ENCODE measurements at regions not wholly inside any gene's neighbourhood (a gene's known extent, or its start where the extent isn't known, plus 50 kb on each side); places are given as distances from the start of the nearest gene placed in this dataset.

GRCh38 chr4:143109376-143109775 is 75.3 kb upstream of the USP38 start:
- TF ChIP-seq CTCF (IDR thresholded peaks at IDR 0.05) (no peak), POLR2A (IDR thresholded peaks at IDR 0.05) (no peak)
